HG03045 (cell line): ENCODE measurements at regions not wholly inside any gene's neighbourhood (a gene's known extent, or its start where the extent isn't known, plus 50 kb on each side); places are given as distances from the start of the nearest gene placed in this dataset.

Experiments used
- ATAC-seq: cut with Tn5 transposase; IDR thresholded peaks from one replicate; pipeline ENCODE4 v1.9.1; 2021; ENCODE audit warnings: mild to moderate bottlenecking, moderate library complexity; ENCODE audit not compliant: unreplicated experiment

GRCh38 chr4:38581426-38582106 lies 82.4 kb upstream of the KLF3 start:
- ATAC-seq, result no peak

GRCh38 chr4:38582445-38582844 lies 81.6 kb upstream of the KLF3 start:
- no peak for ATAC-seq

DNA sequence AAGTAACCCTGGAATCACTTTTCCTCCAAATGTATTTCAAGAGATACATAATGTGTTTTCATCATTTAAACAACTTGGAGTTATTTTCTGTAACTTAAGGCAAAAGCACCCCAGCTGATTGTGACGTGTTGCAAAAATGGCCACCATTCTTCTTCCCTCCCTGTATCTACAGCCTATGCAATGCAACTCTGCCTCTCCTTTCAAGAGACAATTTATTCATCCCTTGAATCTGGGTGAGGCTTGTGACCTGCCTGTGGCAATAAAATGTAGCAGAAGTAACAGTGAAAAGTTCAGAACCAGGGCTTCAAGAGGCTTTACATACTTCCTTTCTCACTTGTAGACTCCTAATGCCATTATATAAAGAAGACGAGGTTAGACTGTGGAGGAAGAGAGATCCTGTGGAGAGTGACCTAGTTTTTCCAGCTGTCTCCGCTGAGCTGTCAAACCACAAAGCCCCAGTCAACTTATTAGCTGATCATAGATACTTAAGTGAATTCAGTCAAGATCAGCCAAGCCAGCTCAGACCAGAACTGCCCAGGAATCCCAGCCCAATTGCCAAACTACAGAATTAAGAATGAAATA lies 81.0 kb upstream of the KLF3 start:
- ATAC-seq, result no peak

- ATAC-seq, result no peak
These were observed 78.1 kb upstream of the KLF3 start for GRCh38 chr4:38585871-38586270.

DNA sequence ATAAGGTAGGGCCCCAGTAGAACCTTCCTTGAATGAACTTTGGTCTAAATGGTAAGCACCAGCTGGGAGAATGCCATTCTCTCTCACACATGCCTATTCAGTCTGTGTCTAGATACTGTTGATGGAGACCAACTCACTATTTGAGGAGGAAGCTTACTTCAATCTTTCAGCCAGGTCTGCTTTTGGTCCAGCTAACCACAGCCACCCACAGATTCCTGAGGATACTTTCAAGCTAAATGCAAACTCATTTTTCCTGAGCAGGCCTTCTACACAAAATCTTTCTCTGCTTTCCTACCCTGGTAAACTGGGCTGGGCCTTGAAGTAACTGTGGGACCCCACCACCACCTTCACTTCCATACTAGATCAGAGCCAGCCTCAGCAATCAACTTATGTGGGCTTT lies 76.9 kb upstream of the KLF3 start:
- no peak for ATAC-seq

DNA sequence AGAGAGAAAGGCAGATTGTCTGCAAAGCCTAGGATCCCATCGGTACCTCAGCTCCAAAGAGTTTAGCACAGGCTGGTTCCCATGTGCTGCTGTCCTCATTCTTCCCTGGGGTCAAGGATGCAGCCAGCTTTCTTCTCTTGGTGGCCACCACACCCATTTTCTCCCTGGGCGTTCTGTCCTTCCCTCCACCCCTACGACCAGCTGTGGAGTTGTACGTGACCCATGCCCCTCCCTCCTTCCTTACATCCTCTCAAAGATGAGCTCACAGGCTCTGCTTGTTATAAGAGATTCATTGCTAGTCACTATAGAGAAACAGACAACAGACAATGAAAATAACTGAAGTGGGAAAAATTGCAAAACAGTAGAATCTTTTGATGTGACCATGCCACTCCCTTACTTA lies 74.0 kb upstream of the KLF3 start:
- no peak for ATAC-seq

DNA sequence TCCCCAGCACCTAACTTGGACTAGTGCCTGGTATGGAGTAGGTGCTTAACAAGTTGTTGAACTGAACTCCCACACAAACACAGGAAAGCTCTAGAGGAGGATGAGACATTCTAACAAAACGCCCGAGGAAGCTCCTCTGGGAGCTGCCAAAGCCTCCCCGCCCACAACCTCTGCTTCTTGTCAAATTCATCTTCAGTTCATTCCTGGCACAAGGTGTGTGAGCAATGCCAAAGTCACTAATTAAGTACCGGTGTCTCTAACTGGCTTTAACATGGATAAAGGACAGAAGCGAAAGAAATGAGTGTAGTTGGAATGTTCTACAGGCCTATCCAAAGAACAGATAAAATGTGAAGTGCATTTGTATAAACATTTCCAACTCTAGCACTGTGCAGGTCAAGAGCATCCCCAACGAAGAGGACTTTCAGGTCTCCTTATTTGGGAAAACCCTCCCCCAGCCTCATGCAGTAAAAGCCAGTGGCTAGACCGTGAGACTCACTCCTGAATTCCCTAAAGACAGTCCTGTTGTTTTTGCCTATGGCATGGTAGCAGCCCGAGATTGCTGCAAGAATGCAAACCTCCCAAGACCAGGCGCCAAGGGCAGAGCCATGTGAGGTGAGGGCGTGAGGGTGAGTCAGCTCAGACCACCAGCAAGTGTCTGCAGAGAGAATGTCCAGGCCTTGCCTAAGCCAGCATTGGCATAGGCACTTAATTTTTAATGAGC lies 72.2 kb upstream of the KLF3 start:
- no peak for ATAC-seq

- no peak for ATAC-seq
These were observed 65.5 kb upstream of the KLF3 start for GRCh38 chr4:38598489-38598888.

- ATAC-seq, result no peak
These were observed 63.4 kb upstream of the KLF3 start for GRCh38 chr4:38600575-38600974.

GRCh38 chr4:38601244-38601915 lies 62.6 kb upstream of the KLF3 start:
- ATAC-seq, result no peak

GRCh38 chr4:38601916-38602291 lies 62.1 kb upstream of the KLF3 start:
- ATAC-seq, result no peak

- no peak for ATAC-seq
These were observed 60.3 kb upstream of the KLF3 start for GRCh38 chr4:38603652-38604051.

DNA sequence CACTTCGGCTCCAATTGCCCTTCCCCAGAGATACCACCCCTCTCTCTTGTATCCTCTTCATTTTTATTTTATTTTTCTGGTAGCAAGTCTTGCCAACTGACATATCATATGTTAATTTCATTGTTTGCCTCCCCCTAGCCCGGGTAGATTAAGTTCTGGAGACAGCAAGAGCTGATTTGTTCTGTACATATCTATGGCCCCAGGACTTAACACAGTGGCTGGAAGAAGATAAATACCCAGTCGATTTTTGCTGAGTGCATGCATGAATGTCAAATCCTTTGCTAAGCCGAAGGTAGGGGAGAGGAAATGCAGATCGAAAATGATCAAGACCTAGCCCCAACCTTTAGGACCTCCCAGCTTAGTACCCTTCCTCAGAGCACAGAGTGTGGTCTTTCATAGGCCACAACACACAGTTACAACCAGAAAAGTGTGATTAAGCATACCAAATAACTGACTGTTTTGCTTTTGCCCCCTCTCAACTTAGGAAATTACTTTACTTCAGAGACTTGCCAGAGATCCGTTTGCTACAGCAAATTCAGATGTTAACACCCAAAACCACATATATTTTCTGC lies 58.7 kb upstream of the KLF3 start:
- ATAC-seq, result no peak

GRCh38 chr4:38605753-38606586 lies 58.0 kb upstream of the KLF3 start:
- no peak for ATAC-seq

GRCh38 chr4:38606587-38606905 lies 57.5 kb upstream of the KLF3 start:
- ATAC-seq, result no peak

GRCh38 chr4:38609614-38610013 lies 54.4 kb upstream of the KLF3 start:
- no peak for ATAC-seq

DNA sequence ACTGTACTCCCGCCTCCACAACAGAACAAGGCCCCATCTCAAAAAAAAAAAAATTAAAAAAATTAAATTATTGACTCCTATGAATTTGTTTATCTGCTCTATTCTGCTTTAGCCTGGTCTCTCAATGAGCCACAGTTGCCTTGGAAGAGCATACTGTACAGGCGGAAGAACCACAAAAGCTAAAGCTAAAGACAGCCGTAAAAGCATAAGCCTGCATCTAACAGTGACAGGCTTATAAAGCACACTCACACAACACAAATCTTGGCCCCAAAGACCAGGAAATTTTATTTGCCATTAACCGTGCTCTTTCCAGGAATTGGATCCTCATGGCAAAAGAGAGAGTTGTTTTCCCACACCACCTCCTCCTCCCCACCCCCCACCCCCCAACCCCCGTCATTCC lies 53.5 kb upstream of the KLF3 start:
- ATAC-seq, result no peak

DNA sequence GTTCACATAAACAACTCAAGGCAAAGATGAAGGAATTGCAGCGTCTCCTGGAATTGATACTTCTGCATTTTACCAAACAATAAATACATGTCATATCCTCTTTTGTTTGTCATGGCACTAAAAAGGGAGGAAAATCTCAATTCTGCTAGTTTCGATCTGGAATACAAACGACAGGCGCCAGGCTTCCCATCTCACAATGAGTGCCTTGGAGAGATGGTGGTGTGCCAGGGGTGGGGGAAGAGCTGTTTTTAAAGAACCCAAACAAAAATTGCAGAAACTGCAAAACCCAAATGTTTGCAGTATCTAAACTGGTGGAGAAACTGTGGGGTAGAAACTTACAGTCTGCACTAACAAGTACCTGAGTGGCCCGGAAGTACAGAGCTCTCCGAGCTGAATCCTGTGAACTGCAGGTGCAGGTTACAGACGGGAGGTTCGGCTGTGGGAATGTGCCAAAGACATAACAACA lies 53.0 kb upstream of the KLF3 start:
- ATAC-seq, result no peak

DNA sequence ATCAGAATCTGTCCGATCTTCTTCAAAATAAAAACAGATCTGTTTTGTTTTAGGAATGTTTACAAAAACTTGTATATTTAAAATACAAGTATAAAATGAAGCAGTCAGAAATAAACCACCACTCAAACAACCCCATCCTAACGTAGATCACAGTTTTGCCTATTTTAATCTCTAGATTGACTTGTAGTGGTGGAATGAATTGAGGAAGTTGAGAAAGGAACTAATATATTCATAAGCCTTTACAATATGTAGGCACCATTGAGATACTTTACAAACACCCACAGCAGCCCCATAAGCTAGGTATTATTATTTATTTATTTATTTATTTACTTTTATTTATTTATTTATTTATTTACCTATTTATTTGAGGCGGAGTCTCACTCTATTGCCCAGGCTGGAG lies 52.3 kb upstream of the KLF3 start:
- ATAC-seq, result no peak

GRCh38 chr4:38612646-38613414 lies 51.2 kb upstream of the KLF3 start:
- no peak for ATAC-seq
